ENCODE measurements at regions not wholly inside any gene's neighbourhood (a gene's known extent, or its start where the extent isn't known, plus 50 kb on each side); places are given as distances from the start of the nearest gene placed in this dataset.
A peak's percentile ranks its signal among the peaks of the same experiment; 100 is the strongest.

DNA sequence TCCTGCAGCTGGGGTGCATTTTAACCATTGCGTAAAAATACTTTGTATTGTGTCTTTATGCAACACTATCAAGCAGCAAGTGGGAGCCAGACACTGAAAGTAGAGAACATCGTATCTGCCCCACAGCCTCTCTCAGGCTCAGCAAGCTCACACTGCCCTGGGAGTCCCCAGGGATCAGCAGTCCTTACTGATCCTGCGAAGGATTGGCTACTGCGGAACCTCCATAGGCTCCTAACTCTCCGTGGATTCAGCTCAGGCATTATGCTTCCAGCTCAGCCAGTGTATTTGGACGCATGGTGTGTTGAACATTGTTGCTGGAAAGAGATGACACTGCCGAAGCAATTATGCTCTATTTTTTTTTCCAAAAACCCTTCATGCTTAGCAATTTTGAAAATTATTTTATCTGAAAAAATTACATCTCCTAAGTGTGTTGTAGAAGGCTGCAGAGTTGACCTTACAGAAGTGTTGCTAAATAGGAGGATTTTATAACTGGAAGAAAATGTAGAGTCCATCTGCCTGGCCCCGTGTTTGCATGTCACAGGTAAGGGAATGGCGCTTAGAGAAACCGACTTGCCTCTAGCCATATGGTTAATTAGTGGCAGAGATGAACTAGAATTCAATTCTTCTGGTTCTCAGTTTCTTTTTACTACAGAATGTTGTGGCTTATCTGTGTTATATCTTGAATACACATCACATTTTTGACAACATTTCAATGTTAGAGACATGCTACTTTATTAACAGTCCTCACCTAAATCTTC lies 276.4 kb upstream of the COBL start:
- Histone ChIP-seq H3K9ac (no peak overlapping the region), H3K27me3 (no peaks in the 10 kb centered on the region), H3K9me3 (replicated peaks in 1 of 11) (peaks cover 0 to 6% (median 0%) of the 10 kb centered on the region in 11 experiments; a peak in 4 of 22 replicates), H3K4me2 (peak overlapping the region in 5 of 11 experiments; percentile 6 to 64 (median 33); a peak in 6 of 22 replicates), H4K20me1 (no peaks in the 10 kb centered on the region), H3K4me3 (no peak overlapping the region), H3K36me3 (no peaks in the 10 kb centered on the region), H3K4me1 (peaks cover 6 to 19% (median 17%) of the 10 kb centered on the region in 10 experiments; a peak in 18 of 20 replicates), H3K27ac (no peak overlapping the region)
- TF ChIP-seq Cebpa-rat (IDR thresholded peaks at IDR 0.05) = no peak

DNA sequence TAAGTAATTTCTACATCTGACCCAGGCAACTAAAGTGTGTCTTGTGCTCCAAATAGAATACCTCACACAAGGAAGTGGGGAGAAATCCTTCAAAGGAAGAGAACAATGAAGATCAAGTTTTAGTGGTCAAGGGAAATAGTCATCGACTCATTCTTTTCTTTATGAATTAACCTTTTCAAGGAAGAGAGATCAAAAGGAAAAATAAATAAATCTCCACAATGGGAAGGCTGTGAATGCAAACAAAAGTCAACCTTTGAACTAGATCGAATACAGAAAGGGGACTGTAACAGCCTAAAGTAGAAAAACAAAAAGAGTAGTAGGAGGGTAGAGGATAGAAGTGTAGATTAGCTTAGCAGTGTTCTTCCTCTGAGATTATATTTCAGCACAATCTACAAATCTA lies 274.6 kb upstream of the COBL start:
- no peaks in the 10 kb centered on the region for H4K20me1 ChIP-seq
- peaks cover 0 to 6% (median 0%) of the 10 kb centered on the region in 11 experiments; a peak in 4 of 22 replicates for H3K9me3 ChIP-seq (replicated peaks in 1 of 11)
- no peak overlapping the region for H3K4me2 ChIP-seq
- no peak overlapping the region for H3K4me3 ChIP-seq
- no peak overlapping the region for H3K9ac ChIP-seq
- H3K27ac ChIP-seq = no peak overlapping the region
- H3K36me3 ChIP-seq = no peaks in the 10 kb centered on the region
- H3K27me3 ChIP-seq = no peaks in the 10 kb centered on the region
- H3K4me1 ChIP-seq = peaks cover 6 to 25% (median 23%) of the 10 kb centered on the region in 10 experiments; a peak in 18 of 20 replicates
- no peak for TF ChIP-seq Cebpa-rat (IDR thresholded peaks at IDR 0.05)

DNA sequence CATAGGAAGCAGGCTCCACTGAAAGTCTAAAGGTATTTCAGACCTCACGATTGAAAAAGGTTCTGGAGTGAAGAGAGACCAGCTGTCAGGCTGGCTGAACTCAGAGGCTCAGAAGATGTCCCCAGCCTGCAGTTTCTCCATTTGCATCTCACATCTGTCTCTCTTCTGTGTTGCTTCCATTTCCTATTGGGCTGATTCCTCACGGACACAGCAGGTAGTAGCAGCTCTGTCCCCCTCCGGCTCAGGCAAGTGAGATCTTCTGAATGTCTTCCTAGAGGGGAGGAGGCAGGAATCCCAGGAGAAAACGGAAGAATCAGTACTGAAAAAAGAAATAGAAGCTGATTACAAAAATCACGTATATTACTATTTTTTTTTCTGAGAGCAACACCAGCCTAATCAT lies 274.1 kb upstream of the COBL start:
- Histone ChIP-seq H3K4me3 (no peak overlapping the region), H3K4me1 (peaks cover 6 to 27% (median 24%) of the 10 kb centered on the region in 10 experiments; a peak in 18 of 20 replicates), H3K9me3 (replicated peaks in 1 of 11) (peaks cover 0 to 6% (median 0%) of the 10 kb centered on the region in 11 experiments; a peak in 4 of 22 replicates), H3K36me3 (no peaks in the 10 kb centered on the region), H3K27ac (no peak overlapping the region), H4K20me1 (no peaks in the 10 kb centered on the region), H3K9ac (no peak overlapping the region), H3K27me3 (no peaks in the 10 kb centered on the region), H3K4me2 (no peak overlapping the region)
- TF ChIP-seq Cebpa-rat (IDR thresholded peaks at IDR 0.05) = no peak

DNA sequence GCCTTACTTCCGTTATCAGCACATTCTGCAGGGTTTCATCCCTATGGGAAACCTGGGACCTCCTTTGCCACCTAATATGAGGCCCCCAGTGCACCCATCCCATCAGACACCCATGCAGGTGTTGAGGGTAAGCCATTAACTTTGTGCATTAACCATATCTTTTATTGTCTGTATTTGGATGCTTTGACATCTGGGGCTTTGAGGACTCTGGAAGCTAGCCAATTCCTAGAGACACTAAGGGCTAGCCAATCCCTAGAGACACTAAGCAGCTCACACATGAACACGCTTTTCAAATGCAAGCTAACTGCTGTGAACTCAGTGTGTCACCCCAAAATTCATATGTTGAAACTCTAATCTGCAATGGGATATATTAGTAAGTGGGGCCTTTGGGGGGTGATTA lies 272.5 kb upstream of the COBL start:
- H3K27me3 ChIP-seq = no peaks in the 10 kb centered on the region
- no peaks in the 10 kb centered on the region for H3K9me3 ChIP-seq (replicated peaks in 1 of 11)
- TF ChIP-seq Cebpa-rat (IDR thresholded peaks at IDR 0.05) = no peak
- H3K9ac ChIP-seq = no peak overlapping the region
- no peak overlapping the region for H3K27ac ChIP-seq
- H3K36me3 ChIP-seq = no peaks in the 10 kb centered on the region
- H3K4me2 ChIP-seq = peak overlapping the region in 8 of 11 experiments; percentile 0 to 60 (median 47); a peak in 12 of 22 replicates
- no peaks in the 10 kb centered on the region for H4K20me1 ChIP-seq
- H3K4me3 ChIP-seq = no peak overlapping the region
- peaks cover 6 to 37% (median 33%) of the 10 kb centered on the region in 10 experiments; a peak in 18 of 20 replicates for H3K4me1 ChIP-seq

DNA sequence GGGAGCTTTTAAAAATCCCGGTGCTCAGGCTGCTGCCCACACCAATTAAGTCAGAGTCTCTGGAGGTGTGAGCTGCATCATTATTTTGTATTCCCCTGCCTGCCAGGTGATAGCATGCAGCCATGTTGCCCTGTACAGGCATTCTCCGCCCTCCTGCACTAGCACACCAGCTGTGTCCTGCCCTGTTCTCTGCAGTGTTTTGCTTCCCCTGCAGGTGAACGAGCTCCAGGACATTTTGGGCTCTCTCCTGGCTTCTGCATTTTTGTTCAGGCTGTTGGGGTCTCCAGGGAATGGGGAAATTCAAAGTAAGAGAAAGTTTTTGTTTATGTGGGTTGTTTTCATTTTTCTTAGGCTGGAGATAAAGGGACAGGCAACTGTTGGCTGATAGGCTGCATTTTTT lies 271.0 kb upstream of the COBL start:
- Histone ChIP-seq H4K20me1 (no peaks in the 10 kb centered on the region), H3K4me2 (peak overlapping the region in 8 of 11 experiments; percentile 20 to 60 (median 47); a peak in 9 of 22 replicates), H3K27ac (no peak overlapping the region), H3K9me3 (replicated peaks in 1 of 11) (no peaks in the 10 kb centered on the region), H3K4me3 (no peak overlapping the region), H3K27me3 (no peaks in the 10 kb centered on the region), H3K9ac (no peak overlapping the region), H3K4me1 (peaks cover 0 to 37% (median 31%) of the 10 kb centered on the region in 10 experiments; a peak in 13 of 20 replicates), H3K36me3 (no peaks in the 10 kb centered on the region)
- no peak for TF ChIP-seq Cebpa-rat (IDR thresholded peaks at IDR 0.05)

DNA sequence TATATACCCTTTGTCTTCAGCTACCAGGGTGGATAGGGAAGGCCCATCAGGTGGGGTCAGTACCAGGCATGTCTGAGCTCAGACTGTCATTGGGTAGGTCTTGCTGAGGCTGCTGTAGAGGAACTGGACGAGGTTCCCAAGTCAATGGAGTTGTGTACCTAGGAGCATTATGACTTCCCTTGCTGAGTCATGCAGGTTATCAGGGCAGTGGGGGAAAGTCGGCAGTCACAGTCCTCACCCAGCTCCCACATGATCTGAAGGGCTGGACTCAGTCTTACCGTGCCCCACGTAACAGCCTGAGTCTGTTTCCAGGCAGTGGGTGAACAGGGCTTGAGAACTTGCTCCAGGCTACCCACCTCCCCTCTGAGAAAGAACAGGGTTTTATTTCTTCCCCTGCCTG lies 260.8 kb upstream of the COBL start:
- TF ChIP-seq Cebpa-rat (IDR thresholded peaks at IDR 0.05) = no peak
- Histone ChIP-seq H4K20me1 (no peaks in the 10 kb centered on the region), H3K9me3 (replicated peaks in 1 of 11) (peaks cover 0 to 15% (median 6%) of the 10 kb centered on the region in 11 experiments; a peak in 8 of 22 replicates), H3K36me3 (no peaks in the 10 kb centered on the region), H3K4me2 (no peak overlapping the region), H3K9ac (no peak overlapping the region), H3K27me3 (no peaks in the 10 kb centered on the region), H3K27ac (no peak overlapping the region), H3K4me1 (peaks cover 0 to 12% (median 2%) of the 10 kb centered on the region in 10 experiments; a peak in 4 of 20 replicates), H3K4me3 (no peak overlapping the region)

DNA sequence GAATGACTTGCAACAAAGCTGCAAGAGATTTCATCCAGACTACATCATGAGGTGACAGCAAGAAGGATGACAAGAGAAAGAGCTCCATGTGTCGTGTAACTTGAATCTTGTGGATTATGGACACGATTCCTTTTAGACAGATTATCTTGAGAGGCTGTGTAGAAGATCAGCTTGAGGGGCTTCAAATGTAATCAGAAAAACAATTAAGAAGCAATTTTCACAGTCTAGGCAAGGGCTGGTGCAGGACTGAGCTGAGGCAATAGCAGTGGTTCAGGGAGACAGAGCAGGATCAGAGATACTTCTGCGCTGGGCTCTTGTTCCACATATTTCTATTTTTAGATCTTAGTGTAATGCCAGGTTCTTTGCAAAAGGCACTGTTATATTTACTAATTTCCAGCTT lies 253.0 kb upstream of the COBL start:
- Histone ChIP-seq H3K27ac (no peak overlapping the region), H3K4me1 (no peaks in the 10 kb centered on the region), H3K4me2 (no peak overlapping the region), H4K20me1 (no peaks in the 10 kb centered on the region), H3K9ac (no peak overlapping the region), H3K27me3 (no peaks in the 10 kb centered on the region), H3K9me3 (replicated peaks in 1 of 11) (peaks cover 0 to under 1% (median 0%) of the 10 kb centered on the region in 11 experiments; a peak in 2 of 22 replicates), H3K36me3 (no peaks in the 10 kb centered on the region), H3K4me3 (no peak overlapping the region)
- no peak for TF ChIP-seq Cebpa-rat (IDR thresholded peaks at IDR 0.05)

DNA sequence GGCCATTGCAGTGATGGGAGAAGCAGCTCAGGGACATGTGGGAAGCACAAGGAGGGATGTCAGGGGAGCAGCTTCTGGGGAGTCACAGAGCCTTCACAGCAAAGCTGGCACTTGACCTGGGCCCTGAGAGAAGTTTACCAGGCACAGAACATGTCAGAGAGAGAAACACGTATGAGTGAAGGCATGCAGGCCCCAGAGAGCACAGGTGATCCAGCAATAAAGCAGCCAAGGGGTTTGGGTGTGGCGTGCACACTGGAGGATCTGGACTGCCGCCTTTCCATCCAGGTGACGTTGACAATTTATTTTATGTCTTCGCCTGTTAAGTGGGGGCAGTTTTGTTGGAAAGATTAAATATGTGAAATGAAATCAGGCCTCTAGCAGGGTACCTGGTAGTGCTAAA lies 252.6 kb upstream of the COBL start:
- H3K9me3 ChIP-seq (replicated peaks in 1 of 11) = no peaks in the 10 kb centered on the region
- H3K27me3 ChIP-seq = no peaks in the 10 kb centered on the region
- H3K9ac ChIP-seq = no peak overlapping the region
- H3K4me3 ChIP-seq = no peak overlapping the region
- H3K27ac ChIP-seq = no peak overlapping the region
- H3K36me3 ChIP-seq = no peaks in the 10 kb centered on the region
- H3K4me1 ChIP-seq = no peaks in the 10 kb centered on the region
- no peak overlapping the region for H3K4me2 ChIP-seq
- H4K20me1 ChIP-seq = no peaks in the 10 kb centered on the region
- TF ChIP-seq Cebpa-rat (IDR thresholded peaks at IDR 0.05) = no peak

DNA sequence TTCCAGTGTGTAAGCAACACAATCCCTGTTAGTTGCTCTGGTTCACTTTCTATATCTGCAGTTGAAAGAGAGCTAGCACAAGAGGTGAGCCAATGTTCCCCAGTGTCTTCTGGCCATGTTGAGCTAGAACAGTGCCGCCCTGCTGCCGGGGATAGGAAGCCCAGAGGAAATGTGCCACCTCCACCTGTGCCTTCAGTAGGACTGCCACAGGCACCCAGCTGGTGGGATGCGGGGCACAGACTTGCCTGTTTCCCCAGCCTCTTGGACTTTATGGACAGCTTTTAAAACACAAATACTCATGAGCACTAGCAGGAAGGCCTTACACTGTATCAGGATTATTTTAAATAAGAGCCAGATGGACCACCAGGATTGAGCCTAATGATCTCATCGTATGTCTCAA lies 234.5 kb upstream of the COBL start:
- H3K4me2 ChIP-seq = no peak overlapping the region
- no peak overlapping the region for H3K9ac ChIP-seq
- no peaks in the 10 kb centered on the region for H3K27me3 ChIP-seq
- no peaks in the 10 kb centered on the region for H3K36me3 ChIP-seq
- no peak overlapping the region for H3K4me3 ChIP-seq
- no peaks in the 10 kb centered on the region for H3K4me1 ChIP-seq
- peaks cover 0 to 11% (median 3%) of the 10 kb centered on the region in 11 experiments; a peak in 9 of 22 replicates for H3K9me3 ChIP-seq (replicated peaks in 1 of 11)
- no peak overlapping the region for H3K27ac ChIP-seq
- H4K20me1 ChIP-seq = no peaks in the 10 kb centered on the region
- TF ChIP-seq Cebpa-rat (IDR thresholded peaks at IDR 0.05) = no peak

DNA sequence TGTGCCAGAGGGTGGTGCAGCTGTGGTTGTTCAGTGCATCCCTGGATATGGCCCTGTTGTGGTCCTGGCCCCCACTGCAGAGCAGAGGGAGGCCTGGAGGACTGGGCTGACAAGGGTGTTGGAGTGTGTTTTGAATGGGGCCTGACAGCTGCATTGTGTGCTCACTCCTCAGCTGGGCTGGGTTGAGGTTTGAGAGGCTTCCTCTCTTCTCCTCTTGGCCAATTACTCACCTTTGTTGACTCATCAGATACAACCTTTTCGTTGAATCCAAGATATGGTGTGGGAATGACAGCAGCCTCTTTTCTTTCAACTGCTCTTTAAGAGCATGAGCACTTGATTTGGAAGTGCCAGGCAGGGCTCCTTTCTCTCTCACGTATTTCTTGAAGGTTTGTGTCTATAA lies 228.5 kb upstream of the COBL start:
- TF ChIP-seq Cebpa-rat (IDR thresholded peaks at IDR 0.05) = no peak
- Histone ChIP-seq H3K27ac (no peak overlapping the region), H3K27me3 (no peaks in the 10 kb centered on the region), H3K4me3 (no peak overlapping the region), H4K20me1 (no peaks in the 10 kb centered on the region), H3K4me2 (no peak overlapping the region), H3K4me1 (peaks cover 0 to 6% (median 0%) of the 10 kb centered on the region in 10 experiments; a peak in 1 of 20 replicates), H3K9ac (no peak overlapping the region), H3K9me3 (replicated peaks in 1 of 11) (no peaks in the 10 kb centered on the region; a peak in 2 of 22 replicates), H3K36me3 (no peaks in the 10 kb centered on the region)

Measured in BLaER1 treated with 17β-estradiol and CSF1 and Interleukin-3, amounts not matched to agents 10 nM and 100 nM (cell line).